GM18517 (cell line): ENCODE measurements at regions not wholly inside any gene's neighbourhood (a gene's known extent, or its start where the extent isn't known, plus 50 kb on each side); places are given as distances from the start of the nearest gene placed in this dataset.

Source experiments
- ATAC-seq: cut with Tn5 transposase; IDR thresholded peaks from one replicate; pipeline ENCODE4 v1.9.1; 2021; ENCODE audit warnings: mild to moderate bottlenecking, moderate library complexity; ENCODE audit not compliant: unreplicated experiment

DNA sequence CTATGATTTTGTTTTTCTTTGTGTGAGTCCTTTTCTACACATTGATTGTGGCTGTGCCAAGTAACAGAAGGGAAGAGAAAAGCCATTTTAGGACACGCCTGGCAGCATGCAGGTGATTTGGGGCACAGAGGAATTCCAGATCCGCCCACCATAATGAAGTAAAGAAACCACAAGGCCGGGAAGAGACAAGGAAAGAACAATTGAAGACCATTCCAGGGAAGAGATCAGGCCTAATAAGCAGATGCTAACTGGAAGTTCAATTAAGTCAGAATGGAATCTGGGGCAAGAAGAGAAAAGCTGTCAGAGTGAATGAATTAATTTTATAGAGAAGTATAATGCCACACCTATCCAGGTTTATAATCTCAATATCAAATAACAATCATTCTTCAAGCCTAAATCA, 110.2 kb upstream of the ISL1 start:
- ATAC-seq = no peak

GRCh38 chr5:51273871-51274270, 109.4 kb upstream of the ISL1 start:
- no peak for ATAC-seq

DNA sequence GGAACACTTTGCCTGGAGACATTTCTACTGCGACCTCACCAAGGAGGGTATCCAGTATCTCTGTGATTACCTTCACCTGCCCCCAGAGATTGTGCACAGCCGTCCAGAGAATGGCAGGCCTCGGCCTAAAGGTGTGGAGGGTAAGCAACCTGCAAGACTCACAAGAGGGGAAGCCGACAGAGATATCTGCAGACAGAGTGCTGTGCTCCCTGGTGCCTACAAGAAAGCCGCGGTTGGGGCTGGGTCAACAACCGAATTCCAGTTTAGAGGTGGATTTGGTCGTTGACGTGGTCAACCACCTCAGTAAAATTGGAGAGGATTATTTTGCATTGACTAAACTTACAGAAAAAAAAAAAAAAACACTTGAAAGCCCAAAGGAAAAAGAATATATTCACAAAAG, 107.8 kb upstream of the ISL1 start:
- ATAC-seq = no peak

- ATAC-seq = no peak
These were observed 107.0 kb upstream of the ISL1 start for GRCh38 chr5:51276250-51276649.

DNA sequence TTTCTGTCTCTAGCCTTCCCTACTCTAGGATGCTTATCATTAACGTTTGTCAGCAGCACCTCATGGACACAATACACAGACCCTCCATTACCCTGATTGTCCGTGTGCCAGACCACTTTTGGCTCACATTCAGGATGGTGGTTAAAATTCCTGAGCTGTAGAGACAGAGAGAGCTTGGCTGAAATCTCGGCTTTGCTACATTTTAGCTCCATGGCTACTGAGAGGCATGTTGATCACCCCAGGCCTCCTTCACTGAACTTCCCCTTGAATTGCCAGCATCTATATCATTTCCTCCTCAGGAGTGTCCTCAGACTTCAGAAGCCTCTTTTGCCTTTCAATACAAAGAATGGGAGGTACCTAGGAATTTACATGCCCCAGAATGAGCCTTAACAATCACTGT, 104.7 kb upstream of the ISL1 start:
- ATAC-seq = no peak

DNA sequence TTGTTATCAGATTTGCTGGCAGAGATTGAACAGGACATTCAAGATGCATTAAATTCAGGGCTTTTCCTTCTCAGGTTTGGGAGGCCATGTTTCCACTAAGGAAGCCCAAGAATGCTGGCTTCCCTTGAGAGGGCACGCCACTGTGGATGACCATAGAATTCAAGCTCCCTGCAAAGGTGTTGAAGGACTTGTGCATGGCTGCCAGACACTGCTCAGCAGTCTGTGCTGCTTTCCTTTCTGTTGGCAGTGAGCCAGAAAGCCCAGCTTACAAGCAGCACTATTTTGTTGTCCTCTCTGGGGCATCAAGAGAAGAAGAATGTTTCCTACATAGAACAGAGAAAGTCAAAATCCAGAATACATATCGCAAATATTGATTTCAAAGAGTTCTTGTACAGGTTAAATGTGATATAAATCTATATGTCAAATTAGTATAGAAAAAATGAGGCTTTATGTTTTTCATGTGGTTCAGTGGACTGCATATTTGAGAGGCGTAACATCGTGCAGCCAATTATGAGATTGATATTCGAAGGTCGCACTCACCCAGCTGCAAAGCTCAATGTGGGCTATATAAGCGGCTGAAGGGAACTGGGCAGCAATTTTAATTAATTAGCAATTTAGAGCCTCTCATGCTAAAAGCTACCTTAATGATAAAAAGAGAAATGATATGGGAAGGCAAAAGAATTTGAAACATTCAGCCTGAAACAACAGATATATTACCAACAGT, 103.1 kb upstream of the ISL1 start:
- ATAC-seq = no peak

GRCh38 chr5:51286046-51286445, 97.2 kb upstream of the ISL1 start:
- no peak for ATAC-seq

- no peak for ATAC-seq
These were observed 80.9 kb upstream of the ISL1 start for GRCh38 chr5:51302343-51302742.

GRCh38 chr5:51326844-51327243, 56.4 kb upstream of the ISL1 start:
- no peak for ATAC-seq
